Spleen (tissue), 11 donors: ENCODE measurements at regions not wholly inside any gene's neighbourhood (a gene's known extent, or its start where the extent isn't known, plus 50 kb on each side); places are given as distances from the start of the nearest gene placed in this dataset.

Experiments used
- DNase-seq: peaks from one replicate; pipeline ENCODE4 v3.0.0-alpha.2; 2020
- H3K27ac ChIP-seq, 8 donors: fragments of 200-600 bp; sonication (generic) in 7 of 8; 1 replicate in 4 of 8; 2 replicates in 4 of 8; pipeline versions ENCODE4 v1.5.0 to v1.8.0; 2016 to 2021; ENCODE audit warnings: inconsistent platforms in 4 of 8, mild to moderate bottlenecking in 4 of 8, moderate library complexity in 1 of 8
- H3K27me3 ChIP-seq, 7 donors: fragments of 200-600 bp; sonication (generic) in 6 of 7; replicated peaks in 1 of 7; 1 replicate in 4 of 7; 2 replicates in 3 of 7; pipeline versions ENCODE4 v1.5.0 to v1.8.0; 2016 to 2021; ENCODE audit warnings: inconsistent platforms in 3 of 7, mild to moderate bottlenecking in 1 of 7
- H3K36me3 ChIP-seq, 6 donors: fragments of 200-600 bp; sonication (generic) in 5 of 6; 1 replicate in 4 of 6; 2 replicates in 2 of 6; pipeline versions ENCODE4 v1.5.0 to v1.8.0; 2016 to 2021; ENCODE audit warnings: inconsistent platforms in 2 of 6
- H3K4me1 ChIP-seq, 6 donors: fragments of 200-600 bp; sonication (generic) in 5 of 6; 1 replicate in 3 of 6; 2 replicates in 3 of 6; pipeline versions ENCODE4 v1.5.0 to v1.8.0; 2016 to 2021; ENCODE audit warnings: inconsistent platforms in 3 of 6
- H3K4me3 ChIP-seq, 8 donors: fragments of 200-600 bp; sonication (generic) in 7 of 8; 1 replicate in 4 of 8; 2 replicates in 4 of 8; pipeline versions ENCODE4 v1.5.0 to v1.8.0; 2016 to 2021; ENCODE audit warnings: inconsistent platforms in 4 of 8, mild to moderate bottlenecking in 4 of 8, moderate library complexity in 2 of 8
- H3K9me3 ChIP-seq, 8 donors: fragments of 200-600 bp; sonication (generic) in 7 of 8; 1 replicate in 4 of 8; 2 replicates in 4 of 8; pipeline versions ENCODE4 v1.5.0 to v1.8.0; 2016 to 2021; ENCODE audit warnings: inconsistent platforms in 4 of 8
- CTCF ChIP-seq, 11 experiments: fragments of 200-600 bp in 7 of 11; fragments of 450-650 bp in 4 of 11; sonication (generic) in 4 of 11; IDR thresholded peaks in 8 of 11; conservative IDR thresholded peaks in 3 of 11; 1 replicate in 7 of 11; 2 replicates in 4 of 11; pipeline versions ENCODE4 v1.4.0 to v1.8.0; 2016 to 2021; ENCODE audit warnings: antibody characterized with exemption in 11 of 11, inconsistent platforms in 4 of 11, mild to moderate bottlenecking in 1 of 11
- POLR2A ChIP-seq, 3 donors: fragments of 450-650 bp; IDR thresholded peaks; one replicate each; pipeline ENCODE4 v1.5.1; 2017; ENCODE audit warnings: antibody characterized with exemption in 3 of 3, mild to moderate bottlenecking in 1 of 3
- POLR2AphosphoS5 ChIP-seq, 3 donors: sonication (generic); formaldehyde crosslinking; IDR thresholded peaks; one replicate each; pipeline ENCODE4 v1.5.1; 2017; ENCODE audit warnings: antibody characterized with exemption in 3 of 3
- WGBS, 5 donors: extraction: QIAGEN DNeasy Blood & Tissue Kit in 3 of 5; methylation state at CpG; one replicate each; pipeline versions ENCODE4 v1.1.5 to v1.1.7; 2013 to 2018; 5-methylcytosine and 5-hydroxymethylcytosine counted together
- intact Hi-C: fragments of 100-400 bp; cut with DNase I; formaldehyde crosslinking; loops from one replicate; pipeline ENCODE4 v1.15.0; 2023; ENCODE audit warnings: low total_unique reads
- donor health status: healthy with polysubstance abuse.
- donor health status: DM: no; HTN: no; CAD: no; lungs with moderate emphysema.
- donor health status: DM: no; HTN: no; CAD: no.
- donor health status: Bipolar disorder and iron deficiency.
- donor health status: healthy.
- donor health status: DM: no; HTN: no; CAD: no.
- donor health status: DM: yes; HTN: yes; CAD: no.

DNA sequence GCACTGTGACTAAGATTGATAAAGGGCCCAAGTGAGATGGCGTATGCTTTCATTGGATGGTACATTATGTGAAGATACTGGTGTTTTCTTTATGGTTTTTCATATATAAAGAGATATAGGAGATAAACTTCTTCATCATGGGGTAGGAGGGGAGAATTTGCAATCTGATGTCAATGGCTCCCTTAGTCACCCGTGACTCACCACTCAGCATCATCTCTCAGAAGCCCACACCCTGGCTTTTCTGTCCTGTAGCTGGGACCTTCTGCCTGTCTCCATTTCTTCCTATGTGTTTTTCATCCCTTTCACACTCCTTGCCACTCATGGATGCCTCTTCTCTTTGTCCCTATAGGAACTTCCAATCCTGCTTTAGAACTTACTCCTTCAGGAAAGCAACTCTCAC lies 114.3 kb upstream of the SEMA6D start:
- intact Hi-C loops: no loop called here

DNA sequence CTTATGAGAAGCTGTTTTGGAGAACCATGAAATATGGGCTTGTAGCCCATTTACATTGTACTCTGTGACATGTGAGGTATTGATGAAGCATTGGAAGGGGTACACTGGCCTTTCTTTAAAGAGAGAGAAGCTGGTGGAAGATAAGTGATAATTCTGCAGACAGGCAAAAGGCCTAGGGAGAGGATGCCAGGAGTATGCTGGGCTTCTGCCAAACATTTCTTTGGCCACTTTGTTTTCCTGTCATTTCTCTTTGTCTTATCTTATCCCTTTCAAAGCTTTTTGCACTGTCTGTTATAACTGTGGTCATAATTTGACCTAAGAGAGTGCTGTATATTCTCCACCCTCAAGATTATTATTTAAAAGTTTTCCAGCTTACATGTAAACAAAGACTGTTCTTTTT lies 109.6 kb upstream of the SEMA6D start:
- TF ChIP-seq POLR2AphosphoS5 (IDR thresholded peaks at IDR 0.05) (no peak), CTCF (IDR thresholded peaks at IDR 0.05 in 8 of 11, conservative IDR thresholded peaks at IDR 0.05 in 3 of 11) (no peak), POLR2A (IDR thresholded peaks at IDR 0.05) (no peak)
- H3K36me3 ChIP-seq: no peaks in the 10 kb centered on the region
- no peak overlapping the region for H3K4me3 ChIP-seq
- intact Hi-C loops: no loop called here
- H3K27ac ChIP-seq: no peak overlapping the region
- no peaks in the 10 kb centered on the region for H3K27me3 ChIP-seq
- no peak for DNase-seq
- H3K4me1 ChIP-seq: peaks cover 0 to 11% (median 3%) of the 10 kb centered on the region in 6 donors
- no peaks in the 10 kb centered on the region for H3K9me3 ChIP-seq

More for the DNA sequence above, 114.3 kb upstream of the SEMA6D start:
- Histone ChIP-seq H3K27ac (no peak overlapping the region), H3K36me3 (no peaks in the 10 kb centered on the region), H3K4me1 (peaks cover 0 to 7% (median 3%) of the 10 kb centered on the region in 6 donors), H3K27me3 (no peaks in the 10 kb centered on the region), H3K4me3 (no peak overlapping the region), H3K9me3 (no peaks in the 10 kb centered on the region)
- DNase-seq: no peak
- TF ChIP-seq POLR2A (IDR thresholded peaks at IDR 0.05) (no peak), CTCF (IDR thresholded peaks at IDR 0.05 in 8 of 11, conservative IDR thresholded peaks at IDR 0.05 in 3 of 11) (no peak), POLR2AphosphoS5 (IDR thresholded peaks at IDR 0.05) (no peak)
- 92 to 100% (median 94%) methylated on average over 2 of the region's 2 CpGs for whole genome bisulfite sequencing, 5 donors

DNA sequence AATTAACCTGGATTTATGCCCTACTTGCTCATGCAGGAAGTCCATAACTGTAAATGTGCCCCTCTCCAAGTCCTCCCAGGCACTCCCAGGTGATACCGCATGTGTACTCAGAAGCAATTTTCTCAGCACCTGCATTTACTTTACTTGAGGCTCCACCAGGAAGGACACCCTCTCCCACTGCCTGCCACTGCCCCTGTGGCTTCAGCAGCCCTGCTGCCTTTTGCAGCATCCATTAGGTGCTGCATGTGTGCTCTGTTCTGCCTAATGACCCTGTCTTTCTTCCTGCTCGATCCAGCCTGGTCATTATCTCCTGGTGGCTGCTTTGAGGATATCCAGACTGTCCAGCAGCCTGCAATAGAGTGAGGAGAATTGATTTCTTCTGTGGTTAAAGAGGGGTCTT lies 107.6 kb upstream of the SEMA6D start:
- no peak overlapping the region for H3K27ac ChIP-seq
- WGBS, 5 donors: 71 to 78% (median 75%) methylated on average over 2 of the region's 2 CpGs
- no peaks in the 10 kb centered on the region for H3K9me3 ChIP-seq
- peaks cover 0 to 11% (median 3%) of the 10 kb centered on the region in 6 donors for H3K4me1 ChIP-seq
- TF ChIP-seq CTCF (IDR thresholded peaks at IDR 0.05 in 8 of 11, conservative IDR thresholded peaks at IDR 0.05 in 3 of 11): no peak
- no peak for TF ChIP-seq POLR2A (IDR thresholded peaks at IDR 0.05)
- H3K36me3 ChIP-seq: no peaks in the 10 kb centered on the region
- no peak overlapping the region for H3K4me3 ChIP-seq
- DNase-seq: no peak
- no peaks in the 10 kb centered on the region for H3K27me3 ChIP-seq
- intact Hi-C loops: no loop called here

GRCh38 chr15:47610736-47611135 lies 106.6 kb upstream of the SEMA6D start:
- H3K27ac ChIP-seq: no peak overlapping the region
- intact Hi-C loops: no loop called here
- no peak overlapping the region for H3K4me3 ChIP-seq
- H3K4me1 ChIP-seq: peaks cover 0 to 11% (median 3%) of the 10 kb centered on the region in 6 donors
- DNase-seq: no peak
- H3K27me3 ChIP-seq: no peaks in the 10 kb centered on the region
- no peaks in the 10 kb centered on the region for H3K36me3 ChIP-seq
- TF ChIP-seq POLR2AphosphoS5 (IDR thresholded peaks at IDR 0.05) (no peak), CTCF (IDR thresholded peaks at IDR 0.05 in 8 of 11, conservative IDR thresholded peaks at IDR 0.05 in 3 of 11) (no peak)
- H3K9me3 ChIP-seq: no peaks in the 10 kb centered on the region
- WGBS, 5 donors: 86 to 92% (median 90%) methylated on average over 2 of the region's 2 CpGs
